ENCODE measurements at regions not wholly inside any gene's neighbourhood (a gene's known extent, or its start where the extent isn't known, plus 50 kb on each side); places are given as distances from the start of the nearest gene placed in this dataset.

- BruUV-seq (replicated peaks), result no TSS peak
- H3K4me2 ChIP-seq (ENCODE audit: insufficient read depth, low read length), result no peak overlapping the region
- no peak for FAIRE-seq
- H3K27me3 ChIP-seq (ENCODE audit: control insufficient read depth in 2 of 2, insufficient read depth in 2 of 2, low read length in 2 of 2), result no peaks in the 10 kb centered on the region
- ChIA-PET CTCF (interaction anchor here (1.3 kb wide), 1 partner anchor 28 kb away, joined by 3 read pairs; no protein-coding TSS in a partner anchor), POLR2A (no interaction called here)
- H3K4me1 ChIP-seq (ENCODE audit: control insufficient read depth, extremely low read depth, insufficient read depth, low read length), result no peaks in the 10 kb centered on the region
- TF ChIP-seq FOS (IDR thresholded peaks at IDR 0.05; ENCODE audit: borderline replicate concordance, insufficient read depth, low read length), result no peak
- TF ChIP-seq EZH2 (IDR thresholded peaks at IDR 0.05; ENCODE audit: borderline replicate concordance, low read depth, low read length, severe bottlenecking), result no peak
- no peak for TF ChIP-seq CTCF (IDR thresholded peaks at IDR 0.05; ENCODE audit: extremely low read depth in 1 of 2, insufficient read depth in 1 of 2, low read depth in 1 of 2, low read length in 2 of 2)
- TF ChIP-seq GATA2 (IDR thresholded peaks at IDR 0.05; ENCODE audit: insufficient read depth, insufficient read length, low read depth, low read length), result no peak
- TF ChIP-seq MAX (IDR thresholded peaks at IDR 0.05; ENCODE audit: insufficient read depth, insufficient read length), result no peak
- no peak for TF ChIP-seq POLR2AphosphoS5 (IDR thresholded peaks at IDR 0.05; ENCODE audit: insufficient read depth, low read depth, low read length)
- no peak for TF ChIP-seq POLR2A (IDR thresholded peaks at IDR 0.05; ENCODE audit: low read depth, low read length)
- no peak for TF ChIP-seq MYC (IDR thresholded peaks at IDR 0.05; ENCODE audit: low read depth, low read length)
- TF ChIP-seq JUN (IDR thresholded peaks at IDR 0.05; ENCODE audit: borderline replicate concordance, insufficient read depth, insufficient read length, low read depth), result no peak
- no peak overlapping the region for H3K4me3 ChIP-seq (replicated peaks in 1 of 3; ENCODE audit: insufficient read depth in 1 of 3, low read depth in 1 of 3, low read length in 3 of 3)
- no peak overlapping the region for H3K9ac ChIP-seq (replicated peaks; ENCODE audit: extremely low read depth, insufficient read depth, low read length)
- intact Hi-C loops (cut with micrococcal nuclease), result no loop called here
- H3K9me3 ChIP-seq (replicated peaks; ENCODE audit: control insufficient read depth, insufficient read depth, low read length), result no peaks in the 10 kb centered on the region
- no peaks in the 10 kb centered on the region for H3K36me3 ChIP-seq (ENCODE audit: control insufficient read depth in 2 of 2, extremely low read depth in 1 of 2, insufficient read depth in 2 of 2, low read length in 2 of 2)
- DNase-seq (ENCODE audit: low read depth, low spot score), result no peak
- no peak overlapping the region for H2AFZ ChIP-seq (ENCODE audit: low read depth, low read length)
- dilution Hi-C loops (cut with MboI; ENCODE audit: extremely low pct_ligation_motif_present, low sequenced_read_pairs), result no loop called here
- no peaks in the 10 kb centered on the region for H3K9me1 ChIP-seq (replicated peaks; ENCODE audit: control insufficient read depth, extremely low read depth, insufficient read depth, low read length)
- no peak overlapping the region for H3K27ac ChIP-seq (ENCODE audit: insufficient read depth, low read depth, low read length)
- H3K79me2 ChIP-seq (ENCODE audit: control insufficient read depth, insufficient read depth, low read length), result no peaks in the 10 kb centered on the region
- H4K20me1 ChIP-seq (replicated peaks; ENCODE audit: control insufficient read depth, extremely low read depth, insufficient read depth, low read length), result no peaks in the 10 kb centered on the region
These were observed 1165.7 kb upstream of the NCAM2 start for GRCh38 chr21:19832551-19832950.

Data from endothelial cell of umbilical vein (primary cell).